ENCODE measurements at regions not wholly inside any gene's neighbourhood (a gene's known extent, or its start where the extent isn't known, plus 50 kb on each side); places are given as distances from the start of the nearest gene placed in this dataset.

- no peaks in the 10 kb centered on the region for H3K4me1 ChIP-seq (ENCODE audit: insufficient read depth, low read length)
- H3K4me2 ChIP-seq (ENCODE audit: insufficient read depth, low read length), result no peak overlapping the region
- no peak for TF ChIP-seq EZH2 (IDR thresholded peaks at IDR 0.05; ENCODE audit: borderline replicate concordance, low read depth, low read length, severe bottlenecking)
- TF ChIP-seq CTCF (IDR thresholded peaks at IDR 0.05; ENCODE audit: borderline replicate concordance, extremely low read depth, low read length, poor library complexity, severe bottlenecking), result no peak
- no peak overlapping the region for H2AFZ ChIP-seq (ENCODE audit: low read depth, low read length)
- H4K20me1 ChIP-seq (ENCODE audit: insufficient read depth, low read length), result no peaks in the 10 kb centered on the region
- no peak overlapping the region for H3K4me3 ChIP-seq (ENCODE audit: low read depth in 1 of 2, low read length in 2 of 2)
- ATAC-seq (ENCODE audit: insufficient read depth, low read depth) (no peak), DNase-seq (no peak)
- H3K9ac ChIP-seq (ENCODE audit: low read depth, low read length), result no peak overlapping the region
- H3K36me3 ChIP-seq (ENCODE audit: insufficient read depth, low read length), result no peaks in the 10 kb centered on the region
- no peaks in the 10 kb centered on the region for H3K27me3 ChIP-seq (ENCODE audit: insufficient read depth, low read length, poor library complexity)
- H3K79me2 ChIP-seq (ENCODE audit: insufficient read depth, low read length), result no peaks in the 10 kb centered on the region
- H3K27ac ChIP-seq (ENCODE audit: low read length), result no peak overlapping the region
- no peaks in the 10 kb centered on the region for H3K9me3 ChIP-seq (ENCODE audit: insufficient read depth, low read length, severe bottlenecking)
These were observed 456.9 kb upstream of the HTR2C start for GRCh38 chrX:114127005-114127404.

- Histone ChIP-seq H3K27me3 (ENCODE audit: insufficient read depth, low read length, poor library complexity) (no peaks in the 10 kb centered on the region), H2AFZ (ENCODE audit: low read depth, low read length) (no peak overlapping the region), H3K4me1 (ENCODE audit: insufficient read depth, low read length) (no peaks in the 10 kb centered on the region), H3K9me3 (ENCODE audit: insufficient read depth, low read length, severe bottlenecking) (no peaks in the 10 kb centered on the region), H3K4me3 (ENCODE audit: low read depth in 1 of 2, low read length in 2 of 2) (no peak overlapping the region), H3K27ac (ENCODE audit: low read length) (no peak overlapping the region), H3K4me2 (ENCODE audit: insufficient read depth, low read length) (no peak overlapping the region), H4K20me1 (ENCODE audit: insufficient read depth, low read length) (no peaks in the 10 kb centered on the region), H3K9ac (ENCODE audit: low read depth, low read length) (no peak overlapping the region), H3K79me2 (ENCODE audit: insufficient read depth, low read length) (no peaks in the 10 kb centered on the region), H3K36me3 (ENCODE audit: insufficient read depth, low read length) (no peaks in the 10 kb centered on the region)
- no peak for DNase-seq
- ATAC-seq (ENCODE audit: insufficient read depth, low read depth), result no peak
- TF ChIP-seq CTCF (IDR thresholded peaks at IDR 0.05; ENCODE audit: borderline replicate concordance, extremely low read depth, low read length, poor library complexity, severe bottlenecking) (no peak), EZH2 (IDR thresholded peaks at IDR 0.05; ENCODE audit: borderline replicate concordance, low read depth, low read length, severe bottlenecking) (no peak)
These were observed 482.8 kb upstream of the HTR2C start for GRCh38 chrX:114101081-114101480.

GRCh38 chrX:114097866-114098265, 486.0 kb upstream of the HTR2C start:
- Histone ChIP-seq H3K36me3 (ENCODE audit: insufficient read depth, low read length) (no peaks in the 10 kb centered on the region), H3K9me3 (ENCODE audit: insufficient read depth, low read length, severe bottlenecking) (no peaks in the 10 kb centered on the region), H3K9ac (ENCODE audit: low read depth, low read length) (no peak overlapping the region), H3K4me3 (ENCODE audit: low read depth in 1 of 2, low read length in 2 of 2) (no peak overlapping the region), H3K79me2 (ENCODE audit: insufficient read depth, low read length) (no peaks in the 10 kb centered on the region), H3K4me2 (ENCODE audit: insufficient read depth, low read length) (no peak overlapping the region), H3K4me1 (ENCODE audit: insufficient read depth, low read length) (no peaks in the 10 kb centered on the region), H3K27ac (ENCODE audit: low read length) (no peak overlapping the region), H4K20me1 (ENCODE audit: insufficient read depth, low read length) (no peaks in the 10 kb centered on the region), H2AFZ (ENCODE audit: low read depth, low read length) (no peak overlapping the region), H3K27me3 (ENCODE audit: insufficient read depth, low read length, poor library complexity) (no peaks in the 10 kb centered on the region)
- ATAC-seq (ENCODE audit: insufficient read depth, low read depth) (no peak), DNase-seq (no peak)
- TF ChIP-seq CTCF (IDR thresholded peaks at IDR 0.05; ENCODE audit: borderline replicate concordance, extremely low read depth, low read length, poor library complexity, severe bottlenecking), result no peak
- no peak for TF ChIP-seq EZH2 (IDR thresholded peaks at IDR 0.05; ENCODE audit: borderline replicate concordance, low read depth, low read length, severe bottlenecking)

GRCh38 chrX:114097427-114097826, 486.5 kb upstream of the HTR2C start:
- no peaks in the 10 kb centered on the region for H3K79me2 ChIP-seq (ENCODE audit: insufficient read depth, low read length)
- no peak overlapping the region for H3K4me2 ChIP-seq (ENCODE audit: insufficient read depth, low read length)
- no peak overlapping the region for H3K27ac ChIP-seq (ENCODE audit: low read length)
- H3K4me3 ChIP-seq (ENCODE audit: low read depth in 1 of 2, low read length in 2 of 2), result no peak overlapping the region
- H4K20me1 ChIP-seq (ENCODE audit: insufficient read depth, low read length), result no peaks in the 10 kb centered on the region
- H3K27me3 ChIP-seq (ENCODE audit: insufficient read depth, low read length, poor library complexity), result no peaks in the 10 kb centered on the region
- no peak for TF ChIP-seq EZH2 (IDR thresholded peaks at IDR 0.05; ENCODE audit: borderline replicate concordance, low read depth, low read length, severe bottlenecking)
- TF ChIP-seq CTCF (IDR thresholded peaks at IDR 0.05; ENCODE audit: borderline replicate concordance, extremely low read depth, low read length, poor library complexity, severe bottlenecking), result no peak
- no peak overlapping the region for H2AFZ ChIP-seq (ENCODE audit: low read depth, low read length)
- ATAC-seq (ENCODE audit: insufficient read depth, low read depth) (no peak), DNase-seq (no peak)
- H3K9ac ChIP-seq (ENCODE audit: low read depth, low read length), result no peak overlapping the region
- no peaks in the 10 kb centered on the region for H3K36me3 ChIP-seq (ENCODE audit: insufficient read depth, low read length)
- H3K9me3 ChIP-seq (ENCODE audit: insufficient read depth, low read length, severe bottlenecking), result no peaks in the 10 kb centered on the region
- H3K4me1 ChIP-seq (ENCODE audit: insufficient read depth, low read length), result no peaks in the 10 kb centered on the region

All from DND-41 (cell line).